ENCODE measurements at regions not wholly inside any gene's neighbourhood (a gene's known extent, or its start where the extent isn't known, plus 50 kb on each side); places are given as distances from the start of the nearest gene placed in this dataset.

GRCh38 chr10:10778959-10779358, 238.7 kb upstream of the CELF2 start:
- Histone ChIP-seq H3K36me3 (no peaks in the 10 kb centered on the region), H3K27me3 (no peaks in the 10 kb centered on the region), H3K4me3 (no peak overlapping the region), H3K27ac (no peak overlapping the region), H3K4me1 (no peaks in the 10 kb centered on the region), H3K9ac (no peak overlapping the region), H3K9me3 (replicated peaks in 1 of 11) (peaks cover 0 to 24% (median 2%) of the 10 kb centered on the region in 11 experiments; a peak in 12 of 22 replicates), H4K20me1 (no peaks in the 10 kb centered on the region), H3K4me2 (no peak overlapping the region)
- no peak for TF ChIP-seq Cebpa-rat (IDR thresholded peaks at IDR 0.05)

- no peak for TF ChIP-seq Cebpa-rat (IDR thresholded peaks at IDR 0.05)
- Histone ChIP-seq H3K9ac (no peak overlapping the region), H3K4me1 (no peaks in the 10 kb centered on the region), H3K4me3 (no peak overlapping the region), H3K27me3 (no peaks in the 10 kb centered on the region), H3K9me3 (replicated peaks in 1 of 11) (peaks cover 0 to 29% (median 8%) of the 10 kb centered on the region in 11 experiments; a peak in 13 of 22 replicates), H4K20me1 (no peaks in the 10 kb centered on the region), H3K4me2 (no peak overlapping the region), H3K27ac (no peak overlapping the region), H3K36me3 (no peaks in the 10 kb centered on the region)
These were observed 238.2 kb upstream of the CELF2 start for GRCh38 chr10:10779511-10779910.

GRCh38 chr10:10780746-10781145, 236.9 kb upstream of the CELF2 start:
- Histone ChIP-seq H3K9ac (no peak overlapping the region), H3K27me3 (no peaks in the 10 kb centered on the region), H3K9me3 (replicated peaks in 1 of 11) (peaks cover 0 to 41% (median 13%) of the 10 kb centered on the region in 11 experiments; a peak in 13 of 22 replicates), H3K4me3 (no peak overlapping the region), H3K4me1 (peaks cover 0 to 6% (median 2%) of the 10 kb centered on the region in 10 experiments; a peak in 9 of 20 replicates), H4K20me1 (no peaks in the 10 kb centered on the region), H3K4me2 (no peak overlapping the region), H3K36me3 (no peaks in the 10 kb centered on the region), H3K27ac (no peak overlapping the region)
- TF ChIP-seq Cebpa-rat (IDR thresholded peaks at IDR 0.05) = no peak

GRCh38 chr10:10782603-10783002, 235.1 kb upstream of the CELF2 start:
- Histone ChIP-seq H3K27me3 (no peaks in the 10 kb centered on the region), H3K4me3 (no peak overlapping the region), H3K36me3 (no peaks in the 10 kb centered on the region), H3K9me3 (replicated peaks in 1 of 11) (peaks cover 0 to 56% (median 13%) of the 10 kb centered on the region in 11 experiments; a peak in 13 of 22 replicates), H3K9ac (no peak overlapping the region), H3K27ac (no peak overlapping the region; a peak in 1 of 22 replicates), H3K4me2 (no peak overlapping the region), H3K4me1 (peaks cover 10 to 24% (median 20%) of the 10 kb centered on the region in 10 experiments; a peak in 19 of 20 replicates), H4K20me1 (no peaks in the 10 kb centered on the region)
- TF ChIP-seq Cebpa-rat (IDR thresholded peaks at IDR 0.05) = no peak

- H3K27me3 ChIP-seq = no peaks in the 10 kb centered on the region
- H3K36me3 ChIP-seq = no peaks in the 10 kb centered on the region
- H3K4me2 ChIP-seq = peak overlapping the region in 7 of 11 experiments; percentile 46 to 72 (median 59); a peak in 10 of 22 replicates
- H4K20me1 ChIP-seq = no peaks in the 10 kb centered on the region
- peak overlapping the region in 8 of 11 experiments; percentile 54 to 84 (median 72); a peak in 16 of 22 replicates for H3K27ac ChIP-seq
- H3K4me3 ChIP-seq = no peak overlapping the region
- peaks cover 0 to 56% (median 13%) of the 10 kb centered on the region in 11 experiments; a peak in 13 of 22 replicates for H3K9me3 ChIP-seq (replicated peaks in 1 of 11)
- peak overlapping the region in 1 of 11 experiments; percentile 50; a peak in 1 of 22 replicates for H3K9ac ChIP-seq
- no peak for TF ChIP-seq Cebpa-rat (IDR thresholded peaks at IDR 0.05)
- H3K4me1 ChIP-seq = peaks cover 10 to 44% (median 35%) of the 10 kb centered on the region in 10 experiments; a peak in 19 of 20 replicates
These were observed 232.0 kb upstream of the CELF2 start for GRCh38 chr10:10785627-10786026.

GRCh38 chr10:10786109-10787090, 231.3 kb upstream of the CELF2 start:
- H3K27ac ChIP-seq = peak overlapping the region in 10 of 11 experiments; percentile 44 to 84 (median 68); a peak in 21 of 22 replicates
- H3K9me3 ChIP-seq (replicated peaks in 1 of 11) = peaks cover 0 to 52% (median 13%) of the 10 kb centered on the region in 11 experiments; a peak in 13 of 22 replicates
- no peaks in the 10 kb centered on the region for H3K36me3 ChIP-seq
- H3K4me1 ChIP-seq = peaks cover 10 to 44% (median 35%) of the 10 kb centered on the region in 10 experiments; a peak in 19 of 20 replicates
- H3K27me3 ChIP-seq = no peaks in the 10 kb centered on the region
- H4K20me1 ChIP-seq = no peaks in the 10 kb centered on the region
- H3K4me3 ChIP-seq = no peak overlapping the region
- TF ChIP-seq Cebpa-rat (IDR thresholded peaks at IDR 0.05) = peak in 5 of 11 experiments; percentile 64 to 92 (median 69); a peak in 9 of 22 replicates
- peak overlapping the region in 5 of 11 experiments; percentile 13 to 52 (median 50); a peak in 8 of 22 replicates for H3K9ac ChIP-seq
- H3K4me2 ChIP-seq = peak overlapping the region; percentile 11 to 72 (median 50); a peak in 20 of 22 replicates

GRCh38 chr10:10787586-10787985, 230.1 kb upstream of the CELF2 start:
- no peak for TF ChIP-seq Cebpa-rat (IDR thresholded peaks at IDR 0.05)
- H3K4me3 ChIP-seq = no peak overlapping the region
- H3K4me2 ChIP-seq = peak overlapping the region in 6 of 11 experiments; percentile 0 to 59 (median 24); a peak in 5 of 22 replicates
- no peaks in the 10 kb centered on the region for H4K20me1 ChIP-seq
- H3K4me1 ChIP-seq = peaks cover 10 to 48% (median 36%) of the 10 kb centered on the region in 10 experiments; a peak in 19 of 20 replicates
- peaks cover 0 to 43% (median 13%) of the 10 kb centered on the region in 11 experiments; a peak in 13 of 22 replicates for H3K9me3 ChIP-seq (replicated peaks in 1 of 11)
- H3K27ac ChIP-seq = peak overlapping the region in 8 of 11 experiments; percentile 58 to 84 (median 72); a peak in 14 of 22 replicates
- H3K36me3 ChIP-seq = no peaks in the 10 kb centered on the region
- H3K9ac ChIP-seq = no peak overlapping the region; a peak in 1 of 22 replicates
- H3K27me3 ChIP-seq = no peaks in the 10 kb centered on the region

GRCh38 chr10:10788761-10789160, 228.9 kb upstream of the CELF2 start:
- Histone ChIP-seq H3K9ac (peak overlapping the region in 3 of 11 experiments; percentile 5 to 47 (median 13); a peak in 2 of 22 replicates), H3K4me1 (peaks cover 10 to 51% (median 38%) of the 10 kb centered on the region in 10 experiments; a peak in 19 of 20 replicates), H3K27ac (peak overlapping the region in 8 of 11 experiments; percentile 26 to 84 (median 62); a peak in 13 of 22 replicates), H3K9me3 (replicated peaks in 1 of 11) (peaks cover 0 to 34% (median 13%) of the 10 kb centered on the region in 11 experiments; a peak in 13 of 22 replicates), H3K36me3 (no peaks in the 10 kb centered on the region), H3K4me3 (no peak overlapping the region), H3K27me3 (no peaks in the 10 kb centered on the region), H4K20me1 (no peaks in the 10 kb centered on the region), H3K4me2 (peak overlapping the region in 9 of 11 experiments; percentile 24 to 70 (median 61); a peak in 17 of 22 replicates)
- TF ChIP-seq Cebpa-rat (IDR thresholded peaks at IDR 0.05) = no peak
